Ammon's horn (tissue), 1 donor: ENCODE measurements at regions not wholly inside any gene's neighbourhood (a gene's known extent, or its start where the extent isn't known, plus 50 kb on each side); places are given as distances from the start of the nearest gene placed in this dataset.
"Not testable (repeated sequence)": the region's sequence is repeated elsewhere in the genome, so short reads cannot be mapped to it uniquely, and the experiment has no call there.

Experiments
- DNase-seq: peaks from one replicate; pipeline ENCODE4 v3.0.0-alpha.2; 2016; ENCODE audit warnings: low spot score

- DNase-seq = no peak
Observed at GRCh38 chr2:31736695-31737454, 156.1 kb upstream of the SRD5A2 start.

- DNase-seq = no peak
Observed at GRCh38 chr2:31735716-31736115, 155.0 kb upstream of the SRD5A2 start.

DNA sequence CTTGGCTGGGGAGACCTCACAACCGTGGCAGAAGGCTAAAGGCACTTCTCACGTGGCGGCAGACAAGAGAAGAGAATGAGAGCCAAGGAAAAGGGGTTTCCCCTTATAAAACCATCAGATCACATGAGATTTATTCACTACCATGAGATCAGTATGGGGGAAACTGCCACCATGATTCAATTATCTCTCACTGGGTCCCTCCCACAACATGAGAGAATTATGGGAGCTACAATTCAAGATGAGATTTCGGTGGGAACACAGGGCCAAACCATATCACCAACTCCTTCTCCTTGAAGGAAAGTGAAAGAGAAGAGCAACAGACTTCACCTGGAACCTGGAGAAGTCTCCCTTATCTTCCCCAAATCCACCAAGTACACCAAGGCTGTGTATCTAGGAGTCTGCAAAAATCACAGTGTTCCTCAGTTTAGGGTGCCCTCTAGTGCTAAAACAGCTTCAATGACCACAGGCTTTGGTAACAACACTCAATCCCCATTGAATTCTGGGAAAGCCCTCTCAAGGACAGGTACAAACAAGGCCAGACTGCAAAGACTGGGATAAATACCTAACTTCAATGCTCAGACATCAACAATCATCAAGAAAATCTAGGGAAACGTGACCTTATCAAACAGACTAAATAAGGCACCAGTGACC, 148.8 kb upstream of the SRD5A2 start:
- DNase-seq = no peak

DNA sequence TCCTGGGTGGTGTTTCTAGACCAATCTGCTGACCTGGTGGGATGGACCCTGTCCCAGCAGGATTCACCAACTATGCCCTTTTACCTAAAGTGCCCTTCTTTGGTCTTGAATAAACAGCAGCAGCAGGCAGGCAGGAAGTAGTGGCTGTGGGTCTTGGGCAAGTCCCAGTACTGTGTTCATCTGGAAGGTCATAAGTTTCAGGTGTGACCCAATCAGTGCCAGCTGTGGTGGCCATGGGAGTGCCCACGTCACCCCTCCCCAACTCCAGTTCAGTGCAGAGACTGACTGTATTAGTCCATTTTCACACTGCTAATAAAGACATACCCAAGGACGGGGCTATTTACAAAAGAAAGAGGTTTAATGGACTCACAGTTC, 148.3 kb upstream of the SRD5A2 start:
- no peak for DNase-seq

- no peak for DNase-seq
Observed at GRCh38 chr2:31728406-31729064, 147.8 kb upstream of the SRD5A2 start.

- DNase-seq = no peak
Observed at GRCh38 chr2:31726457-31726856, 145.7 kb upstream of the SRD5A2 start.

- no peak for DNase-seq
Observed at GRCh38 chr2:31725444-31725843, 144.7 kb upstream of the SRD5A2 start.

DNA sequence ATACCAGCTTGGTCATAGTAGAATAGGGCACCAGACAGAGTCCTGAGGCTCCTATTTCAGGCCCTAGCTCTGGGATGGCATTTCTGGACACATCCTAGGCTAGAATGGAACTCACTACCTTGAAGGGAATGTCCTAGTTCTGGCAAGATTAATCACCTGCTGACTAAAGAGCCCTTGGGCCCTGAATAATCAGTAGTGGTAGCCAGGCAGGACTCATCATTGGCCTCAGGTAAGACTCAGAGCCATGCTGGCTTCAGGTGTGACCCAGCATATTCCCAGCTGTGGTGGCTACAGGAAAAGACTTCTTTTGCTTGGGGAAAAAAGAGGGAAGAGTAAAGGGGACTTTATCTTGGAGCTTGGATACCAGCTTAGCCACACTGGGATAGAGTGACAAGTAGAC, 131.0 kb upstream of the SRD5A2 start:
- no peak for DNase-seq

GRCh38 chr2:31710121-31710520, 129.4 kb upstream of the SRD5A2 start:
- DNase-seq = no peak

DNA sequence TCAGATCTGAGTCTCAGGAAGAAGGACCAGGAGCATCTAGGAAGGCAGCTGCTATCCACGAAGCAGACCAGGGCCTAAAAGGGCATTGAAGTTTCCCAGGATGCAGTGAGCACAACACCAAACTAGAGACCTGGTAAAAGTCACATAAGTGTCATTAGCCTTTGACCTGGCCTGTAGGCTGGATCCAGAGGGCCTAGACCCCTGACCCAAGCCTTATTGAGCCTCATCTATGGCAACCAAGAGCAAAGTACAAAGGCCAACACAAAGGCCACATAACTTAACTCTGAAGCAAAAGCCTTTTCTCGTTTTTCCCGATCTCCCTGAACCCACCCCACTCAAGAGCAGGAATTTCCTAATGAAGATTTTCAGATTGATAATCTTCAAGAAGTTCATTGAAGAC, 127.3 kb upstream of the SRD5A2 start:
- DNase-seq = no peak

GRCh38 chr2:31704561-31705212, 123.9 kb upstream of the SRD5A2 start:
- DNase-seq = no peak

DNA sequence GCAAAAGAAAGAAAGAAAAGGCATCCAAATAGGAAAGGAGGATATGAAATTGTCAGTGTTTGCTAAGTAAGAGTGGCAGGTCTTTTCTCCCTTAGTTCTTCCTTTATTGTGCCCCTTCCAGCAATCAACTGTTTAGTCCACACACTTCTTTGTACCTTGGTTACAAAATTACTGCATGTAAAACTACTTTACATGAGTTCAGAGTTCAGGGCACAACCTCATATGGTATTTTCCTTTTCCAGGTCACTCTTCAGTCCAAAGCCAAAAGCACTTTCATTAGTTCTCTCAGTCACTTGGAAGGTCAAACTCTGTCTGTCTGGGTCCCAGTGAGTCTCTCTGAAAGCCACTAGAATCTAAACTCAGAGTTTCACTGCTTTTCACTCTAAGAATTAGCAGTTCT, 122.5 kb upstream of the SRD5A2 start:
- DNase-seq = no peak

GRCh38 chr2:31698722-31699121, 118.0 kb upstream of the SRD5A2 start:
- no peak for DNase-seq

GRCh38 chr2:31696068-31696467, 115.3 kb upstream of the SRD5A2 start:
- DNase-seq = no peak

DNA sequence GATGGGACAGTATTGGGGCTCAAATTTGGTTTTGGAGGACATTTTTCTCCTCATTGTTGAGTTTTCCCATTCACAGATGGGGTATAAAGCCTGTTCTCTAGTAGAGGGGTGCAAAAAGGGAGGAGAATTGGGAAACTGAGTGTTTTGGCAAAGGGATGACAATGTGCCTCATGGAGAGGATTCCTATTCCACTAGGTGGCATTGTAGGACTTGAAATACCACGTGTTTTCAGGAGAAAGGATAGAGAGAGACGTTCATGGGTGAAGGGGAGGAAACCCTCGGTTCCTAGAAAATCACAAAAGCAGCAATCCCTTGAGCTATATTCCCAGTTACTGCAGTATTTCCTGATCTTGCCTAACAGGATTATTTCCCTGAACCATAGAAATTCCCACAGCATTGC, 113.7 kb upstream of the SRD5A2 start:
- no peak for DNase-seq

GRCh38 chr2:31693882-31694281, 113.1 kb upstream of the SRD5A2 start:
- no peak for DNase-seq

- DNase-seq = no peak
Observed at GRCh38 chr2:31688282-31688681, 107.5 kb upstream of the SRD5A2 start.

DNA sequence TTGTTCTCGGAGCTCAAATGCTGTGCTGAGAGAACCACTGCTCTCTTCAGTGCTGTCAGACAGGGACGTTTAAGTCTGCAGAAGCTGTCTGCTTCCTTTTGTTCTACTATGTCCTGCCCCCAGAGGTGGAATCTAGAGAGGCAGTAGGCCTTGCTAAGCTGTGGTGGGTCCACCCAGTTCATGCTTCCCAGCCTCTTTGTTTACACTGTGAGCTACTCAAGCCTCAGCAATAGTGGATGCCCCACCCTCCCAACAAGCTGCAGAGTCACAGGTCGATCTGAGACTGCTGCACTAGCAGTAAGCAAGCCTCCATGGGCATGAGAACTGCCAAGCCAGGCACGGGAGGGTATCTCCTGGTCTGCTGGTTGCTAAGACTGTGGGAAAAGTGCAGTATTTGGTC, 102.8 kb upstream of the SRD5A2 start:
- DNase-seq = not testable (repeated sequence)

DNA sequence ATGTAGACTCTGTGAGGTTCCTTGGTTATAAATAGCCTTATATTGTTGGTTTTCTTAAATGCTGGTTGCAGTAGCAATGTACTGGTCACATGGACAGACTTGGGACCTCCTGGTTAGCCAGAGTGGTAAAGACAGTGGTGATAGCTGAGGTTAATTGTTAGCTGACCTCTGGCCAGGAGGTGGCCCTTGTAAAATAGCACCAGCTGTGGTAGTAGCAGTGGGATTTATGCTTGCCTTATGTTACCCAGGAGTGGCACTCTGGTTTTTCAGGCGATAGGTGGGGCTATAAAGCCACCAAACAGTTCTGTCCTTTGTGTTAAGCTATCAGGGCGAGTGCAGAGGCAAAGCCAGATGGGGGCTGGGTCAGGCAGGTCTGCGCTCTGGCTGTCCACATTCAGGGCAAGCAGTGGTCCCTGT, 94.8 kb upstream of the SRD5A2 start:
- DNase-seq = no peak

DNA sequence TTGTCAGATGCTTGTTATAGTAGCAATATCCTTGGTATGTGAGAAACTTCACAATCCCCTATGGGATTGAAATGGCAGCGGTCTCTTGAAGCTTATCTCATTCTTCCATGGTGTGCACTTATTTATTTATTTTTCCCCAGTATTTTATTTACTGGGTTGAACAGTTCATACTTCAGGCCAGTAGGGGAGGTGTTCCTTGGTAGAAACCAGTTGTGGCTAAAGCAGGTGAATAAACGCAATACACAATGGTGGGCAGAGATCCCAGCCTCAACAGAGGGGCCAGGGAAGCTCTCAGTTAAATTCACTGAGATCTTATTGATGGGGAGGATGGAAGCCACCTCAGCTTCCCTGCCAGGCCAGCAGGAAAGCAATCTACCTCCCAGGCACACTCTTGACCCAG, 93.7 kb upstream of the SRD5A2 start:
- DNase-seq = no peak

DNA sequence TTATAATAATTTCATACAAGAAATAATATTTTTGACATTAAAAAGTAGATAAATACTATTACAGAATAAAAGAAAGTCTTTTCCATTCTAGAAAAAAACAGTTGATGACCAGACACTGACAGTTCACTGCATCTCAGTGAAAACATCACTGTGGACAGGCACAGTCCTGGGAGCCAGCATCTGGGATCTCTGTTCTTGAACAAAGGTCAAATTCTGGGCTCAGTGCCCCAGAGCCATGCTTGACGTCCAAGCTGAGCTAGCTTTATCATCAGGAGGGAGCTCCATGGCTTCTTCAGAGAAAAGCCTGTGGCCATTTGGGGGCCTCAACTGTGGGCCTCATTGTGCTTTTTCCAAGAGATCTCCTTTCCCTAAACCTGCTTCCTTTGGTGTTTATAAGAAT, 86.1 kb upstream of the SRD5A2 start:
- DNase-seq = no peak

GRCh38 chr2:31664949-31665724, 84.4 kb upstream of the SRD5A2 start:
- DNase-seq = no peak
